ENCODE measurements at regions not wholly inside any gene's neighbourhood (a gene's known extent, or its start where the extent isn't known, plus 50 kb on each side); places are given as distances from the start of the nearest gene placed in this dataset.

DNA sequence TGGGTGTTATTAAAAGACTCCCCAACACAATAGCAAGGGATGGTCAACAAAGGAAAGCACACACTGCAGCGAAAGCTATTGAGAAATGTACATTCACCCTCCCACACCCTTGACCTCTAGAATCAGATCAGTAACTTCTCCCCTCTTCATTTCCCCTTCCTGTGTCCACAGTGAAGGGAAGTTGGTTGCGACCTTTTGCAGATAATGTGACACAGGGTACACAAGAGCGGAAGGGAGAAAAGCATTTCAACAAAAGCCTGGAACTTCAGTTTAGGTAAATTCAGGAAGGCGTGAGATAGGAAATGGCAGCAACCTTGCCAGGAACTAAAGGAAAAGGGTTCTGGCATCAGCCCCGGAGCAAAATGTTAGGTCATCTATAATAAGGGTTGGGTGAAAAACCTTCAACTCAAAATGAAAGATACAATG lies 899.8 kb downstream of the MCTP2 start:
- ATAC-seq (ENCODE audit: low FRiP score) (peak; percentile 33), DNase-seq (no peak)
- Histone ChIP-seq H3K27me3 (ENCODE audit: control insufficient read depth in 1 of 2, insufficient read depth in 2 of 2, low read length in 1 of 2) (no peaks in the 10 kb centered on the region), H3K27ac (ENCODE audit: low read depth in 1 of 2, low read length in 2 of 2) (no peak overlapping the region), H3K9me3 (ENCODE audit: control insufficient read depth, low read length) (no peaks in the 10 kb centered on the region), H3K4me1 (ENCODE audit: control insufficient read depth in 1 of 2, insufficient read depth in 2 of 2, low read length in 2 of 2) (peaks cover 5 to 10% of the 10 kb centered on the region in 2 donors), H3K36me3 (ENCODE audit: control insufficient read depth in 1 of 2, insufficient read depth in 2 of 2, low read length in 1 of 2) (no peaks in the 10 kb centered on the region), H3K4me3 (ENCODE audit: low read length in 2 of 2) (no peak overlapping the region)
- intact Hi-C loops (cut with DNase I): no loop called here
- WGBS, 2 donors: 65 to 70% methylated on average over 5 of the region's 5 CpGs

DNA sequence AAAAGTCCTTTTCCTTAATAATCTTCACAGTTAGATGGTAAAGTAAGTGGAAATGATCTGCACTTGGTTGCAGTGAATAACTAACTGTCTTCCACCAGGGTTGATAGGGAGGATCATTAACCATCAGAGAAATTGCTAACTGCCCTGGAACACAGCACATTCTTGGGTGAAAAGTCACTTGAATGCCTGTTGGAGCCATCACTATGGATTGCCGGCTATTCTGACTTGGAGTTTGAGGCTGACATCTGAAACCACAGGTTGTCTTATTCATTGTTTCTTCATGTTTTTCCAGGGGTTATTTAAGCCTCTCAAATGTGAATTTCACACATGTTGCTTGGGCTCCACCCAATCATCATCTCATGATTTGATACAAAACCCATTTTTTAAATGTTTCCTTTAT lies 901.4 kb downstream of the MCTP2 start:
- Histone ChIP-seq H3K9me3 (ENCODE audit: control insufficient read depth, low read length) (no peaks in the 10 kb centered on the region), H3K27ac (ENCODE audit: low read depth in 1 of 2, low read length in 2 of 2) (no peak overlapping the region), H3K27me3 (ENCODE audit: control insufficient read depth in 1 of 2, insufficient read depth in 2 of 2, low read length in 1 of 2) (no peaks in the 10 kb centered on the region), H3K4me3 (ENCODE audit: low read length in 2 of 2) (no peak overlapping the region), H3K36me3 (ENCODE audit: control insufficient read depth in 1 of 2, insufficient read depth in 2 of 2, low read length in 1 of 2) (no peaks in the 10 kb centered on the region), H3K4me1 (ENCODE audit: control insufficient read depth in 1 of 2, insufficient read depth in 2 of 2, low read length in 2 of 2) (peaks cover 5 to 6% of the 10 kb centered on the region in 2 donors)
- intact Hi-C loops (cut with DNase I): no loop called here
- ATAC-seq (ENCODE audit: low FRiP score) (no peak), DNase-seq (no peak)
- 82 to 93% methylated on average over 1 of the region's 1 CpG for WGBS, 2 donors

DNA sequence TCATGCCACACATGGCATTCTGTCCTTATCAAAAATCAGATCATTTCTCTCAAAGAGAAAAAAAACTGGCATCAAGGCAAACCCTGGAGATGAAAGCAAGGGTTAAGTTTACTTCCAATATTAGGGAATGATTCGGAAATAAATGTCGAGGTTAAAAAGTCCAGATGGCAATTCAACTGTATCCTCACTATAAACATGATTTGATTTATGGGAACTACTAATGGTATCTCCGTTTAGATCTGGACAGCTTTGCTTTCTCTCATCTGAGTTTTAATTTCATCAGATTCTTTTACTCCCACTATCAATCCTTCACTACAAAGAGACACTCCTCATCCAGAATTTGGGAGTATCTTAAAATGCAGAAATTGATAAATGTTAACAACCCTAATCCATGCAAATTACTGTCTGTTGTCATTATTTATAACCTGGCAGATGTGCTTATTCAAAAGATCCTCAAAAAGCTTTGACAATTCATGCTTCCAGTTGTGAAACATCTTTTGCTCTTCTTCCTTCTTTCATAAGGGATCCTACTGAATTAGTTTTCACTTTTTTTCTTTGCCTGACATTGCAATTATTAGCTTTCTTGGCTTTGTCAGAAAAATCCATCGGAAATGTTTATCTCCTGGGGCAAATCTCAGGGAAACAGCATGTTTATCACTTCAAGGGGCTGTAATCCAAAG lies 903.2 kb downstream of the MCTP2 start:
- DNase-seq (no peak), ATAC-seq (ENCODE audit: low FRiP score) (no peak)
- Histone ChIP-seq H3K4me3 (ENCODE audit: low read length in 2 of 2) (no peak overlapping the region), H3K9me3 (ENCODE audit: control insufficient read depth, low read length) (no peaks in the 10 kb centered on the region), H3K4me1 (ENCODE audit: control insufficient read depth in 1 of 2, insufficient read depth in 2 of 2, low read length in 2 of 2) (peaks cover 3 to 5% of the 10 kb centered on the region in 2 donors), H3K36me3 (ENCODE audit: control insufficient read depth in 1 of 2, insufficient read depth in 2 of 2, low read length in 1 of 2) (no peaks in the 10 kb centered on the region), H3K27me3 (ENCODE audit: control insufficient read depth in 1 of 2, insufficient read depth in 2 of 2, low read length in 1 of 2) (no peaks in the 10 kb centered on the region), H3K27ac (ENCODE audit: low read depth in 1 of 2, low read length in 2 of 2) (no peak overlapping the region)
- intact Hi-C loops (cut with DNase I): no loop called here
- WGBS, 2 donors: 25 to 27% methylated on average over 4 of the region's 4 CpGs

DNA sequence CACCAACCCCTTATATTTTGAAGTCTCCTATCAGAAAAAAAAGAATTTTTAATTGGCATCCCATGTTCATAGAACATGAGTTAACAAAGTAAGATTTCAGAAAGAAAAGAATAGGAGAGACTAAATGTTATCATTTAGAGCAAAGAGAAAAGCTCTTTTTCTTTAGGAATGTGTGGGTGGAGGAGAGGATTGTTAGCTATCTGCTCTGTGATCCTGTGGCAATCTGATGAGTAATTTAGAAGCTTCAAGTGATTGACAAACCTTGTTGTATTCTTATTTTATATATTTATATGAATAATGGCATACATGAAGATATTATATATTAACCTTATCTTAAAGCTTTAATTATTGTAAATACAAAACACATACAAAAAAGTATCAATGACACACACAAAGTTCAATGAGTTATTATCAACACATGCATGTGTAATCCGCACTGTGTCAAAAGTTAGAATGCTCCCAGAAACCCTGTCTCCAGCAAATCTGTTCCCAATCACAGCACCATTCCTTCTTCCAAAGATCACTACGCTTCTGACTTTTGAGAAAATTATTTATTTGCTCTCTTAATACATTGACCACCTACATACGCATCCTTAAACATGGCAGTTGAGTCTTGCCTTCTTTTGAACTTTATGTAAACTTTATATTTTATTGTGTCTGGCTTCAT lies 907.4 kb downstream of the MCTP2 start:
- Histone ChIP-seq H3K4me1 (ENCODE audit: control insufficient read depth in 1 of 2, insufficient read depth in 2 of 2, low read length in 2 of 2) (peaks cover 0 to 2% of the 10 kb centered on the region in 2 donors), H3K27me3 (ENCODE audit: control insufficient read depth in 1 of 2, insufficient read depth in 2 of 2, low read length in 1 of 2) (no peaks in the 10 kb centered on the region), H3K27ac (ENCODE audit: low read depth in 1 of 2, low read length in 2 of 2) (no peak overlapping the region), H3K4me3 (ENCODE audit: low read length in 2 of 2) (no peak overlapping the region), H3K9me3 (ENCODE audit: control insufficient read depth, low read length) (no peaks in the 10 kb centered on the region), H3K36me3 (ENCODE audit: control insufficient read depth in 1 of 2, insufficient read depth in 2 of 2, low read length in 1 of 2) (no peaks in the 10 kb centered on the region)
- intact Hi-C loops (cut with DNase I): no loop called here
- DNase-seq (no peak), ATAC-seq (ENCODE audit: low FRiP score) (no peak)
- 93 to 94% methylated on average over 3 of the region's 3 CpGs for WGBS, 2 donors

DNA sequence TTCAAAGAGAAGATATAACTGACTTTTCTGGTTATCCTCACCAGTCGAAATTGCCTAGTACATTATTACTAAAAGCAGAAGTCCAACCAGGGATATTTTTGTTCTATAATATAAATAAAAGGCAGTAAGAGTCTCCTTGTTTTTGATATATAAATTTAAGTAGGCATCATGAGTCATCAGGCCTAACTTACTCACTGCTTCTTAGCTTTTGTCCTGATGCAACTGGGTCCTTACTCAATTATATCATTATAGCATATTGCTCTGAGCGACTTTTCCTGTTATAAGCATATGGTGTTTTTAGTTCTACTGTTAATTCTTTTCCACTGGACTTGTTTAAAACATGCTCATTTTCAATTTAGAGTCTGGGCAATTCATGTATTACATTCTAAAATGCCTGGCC lies 910.1 kb downstream of the MCTP2 start:
- no peak for DNase-seq
- Histone ChIP-seq H3K9me3 (ENCODE audit: control insufficient read depth, low read length) (no peaks in the 10 kb centered on the region), H3K27me3 (ENCODE audit: control insufficient read depth in 1 of 2, insufficient read depth in 2 of 2, low read length in 1 of 2) (no peaks in the 10 kb centered on the region), H3K4me3 (ENCODE audit: low read length in 2 of 2) (no peak overlapping the region), H3K27ac (ENCODE audit: low read depth in 1 of 2, low read length in 2 of 2) (no peak overlapping the region), H3K36me3 (ENCODE audit: control insufficient read depth in 1 of 2, insufficient read depth in 2 of 2, low read length in 1 of 2) (no peaks in the 10 kb centered on the region), H3K4me1 (ENCODE audit: control insufficient read depth in 1 of 2, insufficient read depth in 2 of 2, low read length in 2 of 2) (no peaks in the 10 kb centered on the region)
- intact Hi-C loops (cut with DNase I): no loop called here
- ATAC-seq (ENCODE audit: low FRiP score): no peak
- WGBS, 2 donors: 64 to 65% methylated on average over 2 of the region's 2 CpGs

DNA sequence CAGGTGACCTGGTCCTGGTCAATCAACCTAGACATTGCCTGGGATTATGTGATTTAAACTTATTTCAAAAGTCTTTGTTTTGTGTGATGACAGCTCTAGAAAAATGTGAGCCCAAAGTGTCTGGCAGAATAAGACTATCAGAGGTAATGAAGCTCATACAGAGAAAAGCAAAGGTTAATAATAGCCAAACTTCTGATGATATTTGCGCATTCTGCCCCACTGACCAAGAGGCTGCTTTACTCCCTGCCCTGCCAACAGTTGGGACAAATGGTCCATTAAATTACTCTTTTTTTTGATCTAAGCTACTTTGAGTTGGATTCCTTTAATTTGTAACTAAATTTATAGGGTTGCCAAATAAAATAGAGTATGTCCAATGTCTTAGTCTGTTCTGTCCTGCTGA lies 911.2 kb downstream of the MCTP2 start:
- DNase-seq (no peak), ATAC-seq (ENCODE audit: low FRiP score) (no peak)
- no peaks in the 10 kb centered on the region for H3K36me3 ChIP-seq (ENCODE audit: control insufficient read depth in 1 of 2, insufficient read depth in 2 of 2, low read length in 1 of 2)
- no peak overlapping the region for H3K4me3 ChIP-seq (ENCODE audit: low read length in 2 of 2)
- 85 to 89% methylated on average over 1 of the region's 1 CpG for WGBS, 2 donors
- no peaks in the 10 kb centered on the region for H3K9me3 ChIP-seq (ENCODE audit: control insufficient read depth, low read length)
- no peaks in the 10 kb centered on the region for H3K4me1 ChIP-seq (ENCODE audit: control insufficient read depth in 1 of 2, insufficient read depth in 2 of 2, low read length in 2 of 2)
- H3K27ac ChIP-seq (ENCODE audit: low read depth in 1 of 2, low read length in 2 of 2): no peak overlapping the region
- intact Hi-C loops (cut with DNase I): no loop called here
- no peaks in the 10 kb centered on the region for H3K27me3 ChIP-seq (ENCODE audit: control insufficient read depth in 1 of 2, insufficient read depth in 2 of 2, low read length in 1 of 2)

DNA sequence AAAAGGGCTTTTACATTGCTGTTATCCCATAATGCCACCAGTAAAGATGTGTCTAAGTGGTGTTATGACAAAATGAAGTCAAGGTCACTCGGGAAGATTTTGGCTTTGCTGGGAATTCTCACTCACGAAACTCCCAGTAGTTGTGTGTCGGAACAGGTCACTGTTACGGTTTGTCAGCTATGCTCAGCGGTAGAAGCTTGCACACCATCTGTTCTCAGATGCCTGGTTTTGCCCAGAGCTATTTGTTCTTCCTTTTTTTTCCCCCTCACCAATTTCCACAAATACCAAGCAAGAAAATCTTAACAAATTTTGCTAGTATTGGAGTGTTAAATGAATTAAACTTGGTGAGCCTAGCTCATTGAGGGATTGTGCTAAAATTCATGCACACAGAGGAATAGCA lies 915.1 kb downstream of the MCTP2 start:
- H3K27me3 ChIP-seq (ENCODE audit: control insufficient read depth in 1 of 2, insufficient read depth in 2 of 2, low read length in 1 of 2): no peaks in the 10 kb centered on the region
- H3K4me1 ChIP-seq (ENCODE audit: control insufficient read depth in 1 of 2, insufficient read depth in 2 of 2, low read length in 2 of 2): no peaks in the 10 kb centered on the region
- no peak overlapping the region for H3K4me3 ChIP-seq (ENCODE audit: low read length in 2 of 2)
- DNase-seq: no peak
- no peaks in the 10 kb centered on the region for H3K9me3 ChIP-seq (ENCODE audit: control insufficient read depth, low read length)
- WGBS, 2 donors: 92 to 93% methylated on average over 5 of the region's 5 CpGs
- intact Hi-C loops (cut with DNase I): no loop called here
- ATAC-seq (ENCODE audit: low FRiP score): no peak
- H3K27ac ChIP-seq (ENCODE audit: low read depth in 1 of 2, low read length in 2 of 2): no peak overlapping the region
- H3K36me3 ChIP-seq (ENCODE audit: control insufficient read depth in 1 of 2, insufficient read depth in 2 of 2, low read length in 1 of 2): no peaks in the 10 kb centered on the region

DNA sequence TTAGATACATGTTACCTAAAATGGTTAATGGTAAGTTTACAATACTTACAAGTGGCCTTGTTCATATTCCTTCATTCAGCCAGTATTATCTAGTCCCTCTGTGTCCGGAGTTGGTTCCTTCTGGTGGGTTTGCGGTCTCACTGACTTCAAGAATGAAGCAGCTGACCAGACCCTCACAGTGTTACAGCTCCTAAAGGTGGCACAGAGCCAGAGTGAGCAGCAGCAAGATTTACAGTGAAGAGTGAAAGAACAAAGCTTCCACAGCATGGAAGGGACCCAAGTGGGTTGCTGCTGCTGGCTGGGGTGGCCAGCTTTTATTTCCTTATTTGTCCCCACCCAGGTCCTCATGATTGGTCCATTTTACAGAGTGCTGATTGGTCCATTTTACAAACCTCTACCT lies 916.8 kb downstream of the MCTP2 start:
- no peaks in the 10 kb centered on the region for H3K4me1 ChIP-seq (ENCODE audit: control insufficient read depth in 1 of 2, insufficient read depth in 2 of 2, low read length in 2 of 2)
- no peaks in the 10 kb centered on the region for H3K9me3 ChIP-seq (ENCODE audit: control insufficient read depth, low read length)
- intact Hi-C loops (cut with DNase I): no loop called here
- H3K27me3 ChIP-seq (ENCODE audit: control insufficient read depth in 1 of 2, insufficient read depth in 2 of 2, low read length in 1 of 2): no peaks in the 10 kb centered on the region
- 90 to 94% methylated on average over 2 of the region's 2 CpGs for WGBS, 2 donors
- no peaks in the 10 kb centered on the region for H3K36me3 ChIP-seq (ENCODE audit: control insufficient read depth in 1 of 2, insufficient read depth in 2 of 2, low read length in 1 of 2)
- no peak overlapping the region for H3K27ac ChIP-seq (ENCODE audit: low read depth in 1 of 2, low read length in 2 of 2)
- no peak for ATAC-seq (ENCODE audit: low FRiP score)
- no peak for DNase-seq
- H3K4me3 ChIP-seq (ENCODE audit: low read length in 2 of 2): no peak overlapping the region

DNA sequence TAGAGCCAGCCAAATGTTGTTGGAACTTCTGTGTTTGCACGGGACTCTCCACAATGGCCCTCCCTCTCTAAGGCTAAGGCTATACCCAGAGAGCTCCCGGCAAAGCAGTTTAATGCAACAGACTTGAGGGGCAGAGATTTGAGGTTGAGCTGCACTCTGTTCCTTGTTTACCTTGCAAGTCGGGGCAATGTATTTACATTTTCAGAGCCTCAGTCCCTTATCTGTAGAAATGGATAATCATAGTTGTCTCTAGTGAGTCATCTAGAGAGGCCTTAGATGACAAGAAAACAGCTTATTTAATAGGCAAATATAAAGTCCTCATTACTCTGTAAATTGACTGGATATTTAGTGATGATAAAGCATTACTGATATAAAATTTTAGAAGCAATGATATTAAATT lies 917.7 kb downstream of the MCTP2 start:
- Histone ChIP-seq H3K4me1 (ENCODE audit: control insufficient read depth in 1 of 2, insufficient read depth in 2 of 2, low read length in 2 of 2) (no peaks in the 10 kb centered on the region), H3K27ac (ENCODE audit: low read depth in 1 of 2, low read length in 2 of 2) (no peak overlapping the region), H3K4me3 (ENCODE audit: low read length in 2 of 2) (no peak overlapping the region), H3K27me3 (ENCODE audit: control insufficient read depth in 1 of 2, insufficient read depth in 2 of 2, low read length in 1 of 2) (no peaks in the 10 kb centered on the region), H3K36me3 (ENCODE audit: control insufficient read depth in 1 of 2, insufficient read depth in 2 of 2, low read length in 1 of 2) (no peaks in the 10 kb centered on the region), H3K9me3 (ENCODE audit: control insufficient read depth, low read length) (no peaks in the 10 kb centered on the region)
- WGBS, 2 donors: 74 to 84% methylated on average over 3 of the region's 3 CpGs
- DNase-seq (no peak), ATAC-seq (ENCODE audit: low FRiP score) (no peak)
- intact Hi-C loops (cut with DNase I): no loop called here

Data from aorta (tissue), 5 donors.